ENCODE measurements at regions not wholly inside any gene's neighbourhood (a gene's known extent, or its start where the extent isn't known, plus 50 kb on each side); places are given as distances from the start of the nearest gene placed in this dataset.
"Not testable (repeated sequence)": the region's sequence is repeated elsewhere in the genome, so short reads cannot be mapped to it uniquely, and the experiment has no call there.

DNA sequence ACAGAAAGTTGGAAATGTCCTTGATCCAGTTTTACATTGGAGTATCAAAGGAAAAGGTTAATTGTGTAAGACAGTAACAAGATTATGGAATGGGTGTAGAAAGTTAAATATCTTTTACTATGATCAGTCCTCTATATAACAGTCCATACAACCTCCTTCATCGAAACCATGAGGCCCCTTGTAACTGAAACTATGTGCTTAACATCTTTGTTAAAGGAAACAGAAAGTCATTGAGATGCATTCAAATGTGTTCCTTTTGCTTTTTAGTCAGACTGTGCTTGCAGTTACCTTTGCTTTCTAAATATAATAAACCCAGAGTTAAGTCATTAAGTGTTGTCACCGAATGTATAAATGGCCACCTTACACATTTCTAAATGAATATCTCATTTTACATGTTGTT lies 1298.5 kb downstream of the ROBO2 start:
- Histone ChIP-seq H3K4me2 (ENCODE audit: low read length) (no peak overlapping the region), H3K4me3 (ENCODE audit: low read depth, low read length) (no peak overlapping the region), H2BK12ac (ENCODE audit: low read length) (no peak overlapping the region), H3K27me3 (ENCODE audit: insufficient read depth, low read length) (no peaks in the 10 kb centered on the region), H3K79me1 (ENCODE audit: low read length) (no peaks in the 10 kb centered on the region), H3K27ac (ENCODE audit: low read depth, low read length) (no peak overlapping the region), H4K91ac (ENCODE audit: low read depth, low read length) (no peak overlapping the region), H2AK5ac (ENCODE audit: low read length) (no peak overlapping the region), H3K4ac (ENCODE audit: low read depth, low read length) (no peak overlapping the region), H3K9me3 (ENCODE audit: insufficient read depth, low read depth, low read length) (no peaks in the 10 kb centered on the region), H3K79me2 (ENCODE audit: control insufficient read depth, insufficient read depth, low read length, poor library complexity) (no peaks in the 10 kb centered on the region), H3K4me1 (ENCODE audit: control insufficient read depth in 1 of 2, insufficient read depth in 2 of 2, low read length in 2 of 2) (no peaks in the 10 kb centered on the region), H3K18ac (ENCODE audit: low read length) (no peak overlapping the region), H3K36me3 (ENCODE audit: control insufficient read depth in 1 of 2, insufficient read depth in 2 of 2, low read length in 2 of 2) (no peaks in the 10 kb centered on the region), H2BK120ac (ENCODE audit: insufficient read depth, low read length, poor library complexity) (no peak overlapping the region), H2BK5ac (ENCODE audit: low read depth, low read length, poor library complexity) (no peak overlapping the region), H4K8ac (ENCODE audit: low read depth, low read length) (no peak overlapping the region), H4K12ac (ENCODE audit: low read depth, low read length) (no peak overlapping the region), H3K9ac (ENCODE audit: low read length) (no peak overlapping the region), H2AFZ (ENCODE audit: insufficient read depth, low read length, poor library complexity) (no peak overlapping the region), H3K23ac (ENCODE audit: low read length) (no peak overlapping the region), H3K14ac (ENCODE audit: low read length) (no peak overlapping the region)
- no CpG with 5 or more reads among the region's 2 CpGs for WGBS (ENCODE audit: extremely low coverage, insufficient coverage, insufficient read length)
- DNase-seq, result no peak

DNA sequence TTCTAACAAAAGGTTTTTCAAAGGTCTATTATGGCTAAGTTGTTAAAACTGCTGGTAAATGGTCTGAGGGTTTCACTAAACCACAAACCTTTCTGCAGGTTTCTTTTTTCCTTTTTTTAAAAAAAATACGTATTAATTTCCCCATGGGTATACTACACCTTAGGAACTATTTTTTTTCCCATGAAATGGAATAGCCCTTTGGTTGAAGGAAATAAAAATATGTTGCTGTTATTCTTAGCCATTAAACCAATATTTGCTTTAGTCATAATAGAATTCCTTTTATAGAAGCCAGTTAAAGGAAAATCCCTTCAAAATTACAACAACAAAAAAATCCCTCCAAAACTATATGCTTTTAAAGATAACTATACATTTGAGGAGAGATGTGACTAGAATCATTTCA lies 1303.3 kb downstream of the ROBO2 start:
- Histone ChIP-seq H3K27me3 (ENCODE audit: insufficient read depth, low read length) (no peaks in the 10 kb centered on the region), H4K12ac (ENCODE audit: low read depth, low read length) (no peak overlapping the region), H3K27ac (ENCODE audit: low read depth, low read length) (no peak overlapping the region), H2BK12ac (ENCODE audit: low read length) (no peak overlapping the region), H2AFZ (ENCODE audit: insufficient read depth, low read length, poor library complexity) (no peak overlapping the region), H3K79me1 (ENCODE audit: low read length) (no peaks in the 10 kb centered on the region), H3K9ac (ENCODE audit: low read length) (no peak overlapping the region), H3K9me3 (ENCODE audit: insufficient read depth, low read depth, low read length) (no peaks in the 10 kb centered on the region), H3K4me1 (ENCODE audit: control insufficient read depth in 1 of 2, insufficient read depth in 2 of 2, low read length in 2 of 2) (no peaks in the 10 kb centered on the region), H3K4me3 (ENCODE audit: low read depth, low read length) (no peak overlapping the region), H3K23ac (ENCODE audit: low read length) (no peak overlapping the region), H2AK5ac (ENCODE audit: low read length) (no peak overlapping the region), H3K79me2 (ENCODE audit: control insufficient read depth, insufficient read depth, low read length, poor library complexity) (no peaks in the 10 kb centered on the region), H2BK5ac (ENCODE audit: low read depth, low read length, poor library complexity) (no peak overlapping the region), H3K18ac (ENCODE audit: low read length) (no peak overlapping the region), H2BK120ac (ENCODE audit: insufficient read depth, low read length, poor library complexity) (no peak overlapping the region), H3K36me3 (ENCODE audit: control insufficient read depth in 1 of 2, insufficient read depth in 2 of 2, low read length in 2 of 2) (no peaks in the 10 kb centered on the region), H4K91ac (ENCODE audit: low read depth, low read length) (no peak overlapping the region), H3K4ac (ENCODE audit: low read depth, low read length) (no peak overlapping the region), H4K8ac (ENCODE audit: low read depth, low read length) (no peak overlapping the region), H3K4me2 (ENCODE audit: low read length) (no peak overlapping the region), H3K14ac (ENCODE audit: low read length) (no peak overlapping the region)
- no CpG with 5 or more reads among the region's 1 CpG for WGBS (ENCODE audit: extremely low coverage, insufficient coverage, insufficient read length)
- DNase-seq, result no peak

DNA sequence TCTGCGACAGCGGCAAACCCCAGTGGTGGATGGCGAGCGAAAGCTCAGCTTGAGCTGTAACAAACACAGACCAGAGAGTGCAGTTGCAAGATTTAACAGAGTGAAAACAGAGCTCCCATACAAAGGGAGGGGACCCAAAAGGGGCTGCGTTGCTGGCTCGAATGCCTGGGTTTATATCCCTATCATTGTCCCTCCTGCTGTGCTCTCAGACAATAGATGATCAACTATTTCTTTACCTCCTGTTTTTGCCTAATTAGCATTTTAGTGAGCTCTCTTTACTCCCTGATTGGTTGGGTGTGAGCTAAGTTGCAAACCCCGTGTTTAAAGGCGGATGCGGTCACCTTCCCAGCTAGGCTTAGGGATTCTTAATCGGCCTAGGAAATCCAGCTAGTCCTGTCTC lies 1304.4 kb downstream of the ROBO2 start:
- H3K4me1 ChIP-seq (ENCODE audit: control insufficient read depth in 1 of 2, insufficient read depth in 2 of 2, low read length in 2 of 2); H2BK12ac ChIP-seq (ENCODE audit: low read length); H2BK120ac ChIP-seq (ENCODE audit: insufficient read depth, low read length, poor library complexity); H3K18ac ChIP-seq (ENCODE audit: low read length); H3K4me2 ChIP-seq (ENCODE audit: low read length); H3K36me3 ChIP-seq (ENCODE audit: control insufficient read depth in 1 of 2, insufficient read depth in 2 of 2, low read length in 2 of 2); H3K9ac ChIP-seq (ENCODE audit: low read length); H4K8ac ChIP-seq (ENCODE audit: low read depth, low read length); H3K9me3 ChIP-seq (ENCODE audit: insufficient read depth, low read depth, low read length); H2AFZ ChIP-seq (ENCODE audit: insufficient read depth, low read length, poor library complexity); H3K14ac ChIP-seq (ENCODE audit: low read length); H2AK5ac ChIP-seq (ENCODE audit: low read length); H3K79me1 ChIP-seq (ENCODE audit: low read length); H3K23ac ChIP-seq (ENCODE audit: low read length); H4K91ac ChIP-seq (ENCODE audit: low read depth, low read length); H3K27me3 ChIP-seq (ENCODE audit: insufficient read depth, low read length); H3K4ac ChIP-seq (ENCODE audit: low read depth, low read length); H3K4me3 ChIP-seq (ENCODE audit: low read depth, low read length); H3K79me2 ChIP-seq (ENCODE audit: control insufficient read depth, insufficient read depth, low read length, poor library complexity); H4K12ac ChIP-seq (ENCODE audit: low read depth, low read length); H3K27ac ChIP-seq (ENCODE audit: low read depth, low read length); DNase-seq; H2BK5ac ChIP-seq (ENCODE audit: low read depth, low read length, poor library complexity): not testable (repeated sequence)
- no CpG with 5 or more reads among the region's 10 CpGs for WGBS (ENCODE audit: extremely low coverage, insufficient coverage, insufficient read length)

DNA sequence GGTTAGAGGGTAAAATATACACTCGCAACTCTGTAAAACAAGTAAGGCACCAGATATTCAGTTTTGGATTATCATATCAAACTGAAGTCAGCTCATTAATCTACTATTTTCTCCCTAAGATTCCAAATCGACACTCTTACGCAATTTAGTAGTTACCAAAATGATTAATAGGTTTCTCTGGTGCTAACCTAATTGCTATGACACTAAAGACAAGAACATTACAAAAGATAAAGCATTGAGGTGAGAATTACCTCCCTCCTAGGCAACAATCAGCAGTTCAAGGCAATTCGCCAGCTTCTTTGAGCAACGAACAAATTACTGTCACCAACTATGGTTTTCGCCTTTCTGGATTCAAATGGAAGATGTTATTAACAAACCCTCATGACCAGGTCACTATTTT lies 1305.0 kb downstream of the ROBO2 start:
- Histone ChIP-seq H3K4me2 (ENCODE audit: low read length) (no peak overlapping the region), H3K23ac (ENCODE audit: low read length) (no peak overlapping the region), H2AFZ (ENCODE audit: insufficient read depth, low read length, poor library complexity) (no peak overlapping the region), H3K27ac (ENCODE audit: low read depth, low read length) (no peak overlapping the region), H3K36me3 (ENCODE audit: control insufficient read depth in 1 of 2, insufficient read depth in 2 of 2, low read length in 2 of 2) (no peaks in the 10 kb centered on the region), H4K91ac (ENCODE audit: low read depth, low read length) (no peak overlapping the region), H3K79me2 (ENCODE audit: control insufficient read depth, insufficient read depth, low read length, poor library complexity) (no peaks in the 10 kb centered on the region), H3K4me3 (ENCODE audit: low read depth, low read length) (no peak overlapping the region), H3K18ac (ENCODE audit: low read length) (no peak overlapping the region), H2BK12ac (ENCODE audit: low read length) (no peak overlapping the region), H2BK120ac (ENCODE audit: insufficient read depth, low read length, poor library complexity) (no peak overlapping the region), H3K4ac (ENCODE audit: low read depth, low read length) (no peak overlapping the region), H3K4me1 (ENCODE audit: control insufficient read depth in 1 of 2, insufficient read depth in 2 of 2, low read length in 2 of 2) (no peaks in the 10 kb centered on the region), H2BK5ac (ENCODE audit: low read depth, low read length, poor library complexity) (no peak overlapping the region), H3K27me3 (ENCODE audit: insufficient read depth, low read length) (no peaks in the 10 kb centered on the region), H2AK5ac (ENCODE audit: low read length) (no peak overlapping the region), H4K12ac (ENCODE audit: low read depth, low read length) (no peak overlapping the region), H3K79me1 (ENCODE audit: low read length) (no peaks in the 10 kb centered on the region), H3K14ac (ENCODE audit: low read length) (no peak overlapping the region), H3K9ac (ENCODE audit: low read length) (no peak overlapping the region), H3K9me3 (ENCODE audit: insufficient read depth, low read depth, low read length) (no peaks in the 10 kb centered on the region), H4K8ac (ENCODE audit: low read depth, low read length) (no peak overlapping the region)
- no CpG with 5 or more reads among the region's 6 CpGs for WGBS (ENCODE audit: extremely low coverage, insufficient coverage, insufficient read length)
- DNase-seq, result no peak
